Stomach (tissue), 4 donors: ENCODE measurements at regions not wholly inside any gene's neighbourhood (a gene's known extent, or its start where the extent isn't known, plus 50 kb on each side); places are given as distances from the start of the nearest gene placed in this dataset.

ENCODE experiments used
- CTCF ChIP-seq, 7 experiments: fragments of 450-650 bp in 4 of 7; fragments of 200-600 bp in 3 of 7; sonication (generic) in 3 of 7; IDR thresholded peaks; one replicate each; pipeline ENCODE4 v1.5.1; 2016 to 2019; ENCODE audit warnings: antibody characterized with exemption in 7 of 7, control low read depth in 2 of 7, mild to moderate bottlenecking in 1 of 7
- POLR2AphosphoS5 ChIP-seq, 3 donors: sonication (generic); formaldehyde crosslinking; IDR thresholded peaks; one replicate each; pipeline ENCODE4 v1.6.1; 2016; ENCODE audit warnings: antibody characterized with exemption in 3 of 3

- TF ChIP-seq CTCF (IDR thresholded peaks at IDR 0.05) (no peak), POLR2AphosphoS5 (IDR thresholded peaks at IDR 0.05) (no peak)
Measured at GRCh38 chr11:113593698-113594308, 112.3 kb downstream of the TMPRSS5 start.
